Keratinocyte (primary cell): ENCODE measurements at regions not wholly inside any gene's neighbourhood (a gene's known extent, or its start where the extent isn't known, plus 50 kb on each side); places are given as distances from the start of the nearest gene placed in this dataset.

Source experiments
- DNase-seq: peaks from one replicate; pipeline ENCODE4 v3.0.0-alpha.2; 2011; ENCODE audit warnings: low read depth, missing footprints, low spot score
- FAIRE-seq: peaks from 2 replicates; lab custom pipeline; 2011; peaks lifted over from hg19 to GRCh38; lab: Jason Lieb, UNC
- H2AFZ ChIP-seq: 2 replicates; pipeline ENCODE4 v1.6.0; 2012; ENCODE audit warnings: low read length, control low read depth, inconsistent platforms; ENCODE audit not compliant: control insufficient read depth
- H3K27ac ChIP-seq: 2 replicates; pipeline ENCODE4 v1.5.1; 2011; ENCODE audit warnings: low read length; ENCODE audit not compliant: control insufficient read depth, insufficient read depth
- H3K27me3 ChIP-seq: 3 replicates; pipeline ENCODE4 v1.6.0; 2011; ENCODE audit warnings: low read length; ENCODE audit not compliant: control insufficient read depth, insufficient read depth; ENCODE audit errors: extremely low read depth
- H3K36me3 ChIP-seq, 2 experiments: 2 replicates in 1 of 2; 3 replicates in 1 of 2; pipeline ENCODE4 v1.5.1; 2011; ENCODE audit warnings: low read length in 2 of 2, mild to moderate bottlenecking in 1 of 2; ENCODE audit not compliant: control insufficient read depth in 2 of 2, insufficient read depth in 2 of 2; ENCODE audit errors: extremely low read depth in 1 of 2
- H3K4me1 ChIP-seq: 3 replicates; pipeline ENCODE4 v1.5.1; 2011; ENCODE audit warnings: low read length; ENCODE audit not compliant: control insufficient read depth, insufficient read depth; ENCODE audit errors: extremely low read depth
- H3K4me2 ChIP-seq: 3 replicates; pipeline ENCODE4 v1.6.0; 2011; ENCODE audit warnings: low read depth, low read length; ENCODE audit not compliant: control insufficient read depth, insufficient read depth; ENCODE audit errors: extremely low read depth
- H3K4me3 ChIP-seq, 3 experiments: fragments of 200-600 bp in 1 of 3; sonication (generic) in 1 of 3; 2 replicates in 2 of 3; 3 replicates in 1 of 3; pipeline ENCODE4 v1.5.1; 2011 to 2016; ENCODE audit warnings: low read length in 3 of 3, mild to moderate bottlenecking in 3 of 3, control low read depth in 2 of 3, inconsistent platforms in 1 of 3, low read depth in 1 of 3, mixed read lengths in 1 of 3, mixed run types in 1 of 3, moderate library complexity in 1 of 3; ENCODE audit not compliant: control insufficient read depth in 2 of 3, insufficient read depth in 2 of 3; ENCODE audit errors: extremely low read depth in 1 of 3
- H3K79me2 ChIP-seq: 2 replicates; pipeline ENCODE4 v1.6.0; 2012; ENCODE audit warnings: low read length; ENCODE audit not compliant: control insufficient read depth, insufficient read depth
- H3K9ac ChIP-seq: 3 replicates; pipeline ENCODE4 v1.6.0; 2011; ENCODE audit warnings: low read length; ENCODE audit not compliant: control insufficient read depth, insufficient read depth; ENCODE audit errors: extremely low read depth
- H3K9me1 ChIP-seq: 3 replicates; pipeline ENCODE4 v1.6.0; 2011; ENCODE audit warnings: low read length; ENCODE audit not compliant: control insufficient read depth, insufficient read depth; ENCODE audit errors: extremely low read depth
- H3K9me3 ChIP-seq: 2 replicates; pipeline ENCODE4 v1.5.1; 2012; ENCODE audit warnings: low read depth, low read length; ENCODE audit not compliant: control insufficient read depth
- H4K20me1 ChIP-seq: 3 replicates; pipeline ENCODE4 v1.6.0; 2011; ENCODE audit warnings: low read length; ENCODE audit not compliant: control insufficient read depth, insufficient read depth; ENCODE audit errors: extremely low read depth
- EZH2 ChIP-seq: IDR thresholded peaks from one replicate; pipeline ENCODE4 v1.6.1; 2012; ENCODE audit warnings: inconsistent platforms, mild to moderate bottlenecking, low read length, moderate library complexity
- dilution Hi-C: fragments of 300-500 bp; cut with MboI; formaldehyde crosslinking; loops from one replicate; pipeline ENCODE4 v1.7.0; 2020; ENCODE audit warnings: low sequenced_read_pairs; ENCODE audit not compliant: extremely low pct_ligation_motif_present
- TF ChIP-seq, protein P1 (sequence below), 3 experiments: IDR thresholded peaks in 1 of 3; conservative IDR thresholded peaks in 1 of 3; optimal IDR thresholded peaks in 1 of 3; 2 replicates in 2 of 3; 3 replicates in 1 of 3; pipeline versions ENCODE3 to v1.5.1; 2011; ENCODE audit warnings: low read length in 3 of 3, mild to moderate bottlenecking in 3 of 3, moderate library complexity in 2 of 3, control low read depth in 1 of 3, inconsistent platforms in 1 of 3; ENCODE audit not compliant: insufficient read depth in 2 of 3; ENCODE audit errors: extremely low read depth in 1 of 3

DNA sequence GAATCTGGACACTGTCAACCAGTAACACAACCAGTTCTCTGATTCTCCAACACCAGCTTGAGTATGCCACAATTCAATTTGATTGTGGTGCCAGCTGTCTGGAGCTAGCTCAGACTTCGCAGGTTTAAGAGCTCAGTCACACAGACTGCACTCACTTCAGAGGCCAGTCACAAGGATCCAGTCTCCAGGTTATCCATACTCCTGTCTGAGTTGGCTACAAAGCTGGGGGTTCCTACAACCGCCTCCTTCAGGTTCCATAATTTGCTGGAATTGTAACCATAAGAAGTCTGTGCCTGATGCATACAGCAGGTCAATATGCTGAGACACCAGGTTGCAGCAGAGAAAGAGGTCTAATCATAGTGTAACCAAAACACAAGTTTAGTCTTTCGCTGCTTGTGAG lies 70.5 kb upstream of the CPSF6 start:
- H3K79me2 ChIP-seq: no peaks in the 10 kb centered on the region
- no peaks in the 10 kb centered on the region for H3K36me3 ChIP-seq
- H3K27me3 ChIP-seq: peaks cover 6% of the 10 kb centered on the region
- FAIRE-seq: no peak
- H3K4me1 ChIP-seq: no peaks in the 10 kb centered on the region
- dilution Hi-C loops: no loop called here
- no peak overlapping the region for H2AFZ ChIP-seq
- no peaks in the 10 kb centered on the region for H4K20me1 ChIP-seq
- no peaks in the 10 kb centered on the region for H3K9me3 ChIP-seq
- no peak for DNase-seq
- no peaks in the 10 kb centered on the region for H3K9me1 ChIP-seq
- no peak overlapping the region for H3K4me3 ChIP-seq
- H3K27ac ChIP-seq: no peak overlapping the region
- H3K9ac ChIP-seq: no peak overlapping the region
- H3K4me2 ChIP-seq: no peak overlapping the region
- TF ChIP-seq EZH2: no peak
- TF ChIP-seq, protein P1, sequence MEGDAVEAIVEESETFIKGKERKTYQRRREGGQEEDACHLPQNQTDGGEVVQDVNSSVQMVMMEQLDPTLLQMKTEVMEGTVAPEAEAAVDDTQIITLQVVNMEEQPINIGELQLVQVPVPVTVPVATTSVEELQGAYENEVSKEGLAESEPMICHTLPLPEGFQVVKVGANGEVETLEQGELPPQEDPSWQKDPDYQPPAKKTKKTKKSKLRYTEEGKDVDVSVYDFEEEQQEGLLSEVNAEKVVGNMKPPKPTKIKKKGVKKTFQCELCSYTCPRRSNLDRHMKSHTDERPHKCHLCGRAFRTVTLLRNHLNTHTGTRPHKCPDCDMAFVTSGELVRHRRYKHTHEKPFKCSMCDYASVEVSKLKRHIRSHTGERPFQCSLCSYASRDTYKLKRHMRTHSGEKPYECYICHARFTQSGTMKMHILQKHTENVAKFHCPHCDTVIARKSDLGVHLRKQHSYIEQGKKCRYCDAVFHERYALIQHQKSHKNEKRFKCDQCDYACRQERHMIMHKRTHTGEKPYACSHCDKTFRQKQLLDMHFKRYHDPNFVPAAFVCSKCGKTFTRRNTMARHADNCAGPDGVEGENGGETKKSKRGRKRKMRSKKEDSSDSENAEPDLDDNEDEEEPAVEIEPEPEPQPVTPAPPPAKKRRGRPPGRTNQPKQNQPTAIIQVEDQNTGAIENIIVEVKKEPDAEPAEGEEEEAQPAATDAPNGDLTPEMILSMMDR (optimal IDR thresholded peaks at IDR 0.05 in 1 of 3, IDR thresholded peaks at IDR 0.05 in 1 of 3, conservative IDR thresholded peaks at IDR 0.05 in 1 of 3; ENCODE audit: extremely low read depth in 1 of 3, insufficient read depth in 2 of 3, low read length in 3 of 3): no peak

GRCh38 chr12:69170293-69170692 lies 69.1 kb upstream of the CPSF6 start:
- Histone ChIP-seq H3K9ac (no peak overlapping the region), H3K4me1 (no peaks in the 10 kb centered on the region), H3K4me2 (no peak overlapping the region), H2AFZ (no peak overlapping the region), H3K9me1 (no peaks in the 10 kb centered on the region), H3K36me3 (no peaks in the 10 kb centered on the region), H3K27me3 (peaks cover 6% of the 10 kb centered on the region), H3K9me3 (no peaks in the 10 kb centered on the region), H3K4me3 (no peak overlapping the region), H3K79me2 (no peaks in the 10 kb centered on the region), H3K27ac (no peak overlapping the region), H4K20me1 (no peaks in the 10 kb centered on the region)
- DNase-seq (no peak), FAIRE-seq (no peak)
- dilution Hi-C loops: no loop called here
- TF ChIP-seq, protein P1 (optimal IDR thresholded peaks at IDR 0.05 in 1 of 3, IDR thresholded peaks at IDR 0.05 in 1 of 3, conservative IDR thresholded peaks at IDR 0.05 in 1 of 3; ENCODE audit: extremely low read depth in 1 of 3, insufficient read depth in 2 of 3, low read length in 3 of 3): no peak
- TF ChIP-seq EZH2: no peak
